SK-N-SH treated with all-trans-retinoic acid at 6 μM for 48 hours (cell line): ENCODE measurements at regions not wholly inside any gene's neighbourhood (a gene's known extent, or its start where the extent isn't known, plus 50 kb on each side); places are given as distances from the start of the nearest gene placed in this dataset.
A peak's percentile ranks its signal among the peaks of the same experiment; 100 is the strongest.

Source experiments
- ATAC-seq: fragments of 200-7000 bp; cut with Tn5 transposase; 3 replicates; pipeline ENCODE4 v1.9.1; 2020; ENCODE audit warnings: mild to moderate bottlenecking, moderate library complexity
- CREB5 ChIP-seq: fragments of 250-450 bp; sonication (Bioruptor Pico); IDR thresholded peaks from 2 replicates; pipeline ENCODE4 v1.5.1; 2020; ENCODE audit warnings: low read depth, mild to moderate bottlenecking, moderate library complexity
- CSDC2 ChIP-seq: fragments of 250-450 bp; sonication (Bioruptor Pico); IDR thresholded peaks from 2 replicates; pipeline ENCODE4 v1.5.0; 2020; ENCODE audit warnings: mild to moderate bottlenecking, moderate library complexity
- ESRRG ChIP-seq: fragments of 250-450 bp; sonication (Bioruptor Pico); IDR thresholded peaks from 2 replicates; pipeline ENCODE4 v1.6.1; 2021; ENCODE audit warnings: mild to moderate bottlenecking
- OSR1 ChIP-seq: fragments of 250-450 bp; sonication (Bioruptor Pico); IDR thresholded peaks from 2 replicates; pipeline ENCODE4 v1.8.0; 2022; ENCODE audit warnings: moderate library complexity, mild to moderate bottlenecking, inconsistent platforms
- PPARA ChIP-seq: fragments of 250-450 bp; sonication (Bioruptor Pico); IDR thresholded peaks from 2 replicates; pipeline ENCODE4 v1.5.0; 2020; ENCODE audit warnings: mild to moderate bottlenecking, borderline replicate concordance
- RARB ChIP-seq: fragments of 250-450 bp; sonication (Bioruptor Pico); IDR thresholded peaks from 2 replicates; pipeline ENCODE4 v1.8.0; 2021; ENCODE audit warnings: mild to moderate bottlenecking, moderate library complexity
- SNAI2 ChIP-seq: fragments of 250-450 bp; sonication (Bioruptor Pico); IDR thresholded peaks from 2 replicates; pipeline ENCODE4 v1.5.0; 2020; ENCODE audit warnings: mild to moderate bottlenecking, moderate library complexity
- TCF4 ChIP-seq: fragments of 250-450 bp; sonication (Bioruptor Pico); IDR thresholded peaks from 2 replicates; pipeline ENCODE4 v1.8.0; 2021; ENCODE audit warnings: mild to moderate bottlenecking, moderate library complexity, borderline replicate concordance
- TOX ChIP-seq: fragments of 250-450 bp; sonication (Bioruptor Pico); IDR thresholded peaks from 2 replicates; pipeline ENCODE4 v1.8.0; 2021; ENCODE audit warnings: mild to moderate bottlenecking, moderate library complexity, borderline replicate concordance
- ZC3H10 ChIP-seq: fragments of 250-450 bp; sonication (Bioruptor Pico); IDR thresholded peaks from 2 replicates; pipeline ENCODE4 v1.5.1; 2021; ENCODE audit warnings: mild to moderate bottlenecking, moderate library complexity
- ZFP3 ChIP-seq: fragments of 250-450 bp; sonication (Bioruptor Pico); IDR thresholded peaks from 2 replicates; pipeline ENCODE4 v1.5.0; 2020; ENCODE audit warnings: mild to moderate bottlenecking, moderate library complexity
- ZFP30 ChIP-seq: fragments of 450-650 bp; formaldehyde crosslinking; IDR thresholded peaks from 2 replicates; pipeline ENCODE4 v1.5.0; 2022; ENCODE audit warnings: mild to moderate bottlenecking, moderate library complexity
- ZNF565 ChIP-seq: fragments of 450-650 bp; formaldehyde crosslinking; conservative IDR thresholded peaks from 2 replicates; pipeline ENCODE4 v1.5.0; 2020; ENCODE audit warnings: low read depth, mild to moderate bottlenecking, moderate library complexity
- ZNF70 ChIP-seq: fragments of 450-650 bp; formaldehyde crosslinking; IDR thresholded peaks from 2 replicates; pipeline ENCODE4 v1.5.0; 2020; ENCODE audit warnings: mild to moderate bottlenecking, moderate library complexity
- ZNF8 ChIP-seq: fragments of 450-650 bp; formaldehyde crosslinking; IDR thresholded peaks from 2 replicates; pipeline ENCODE4 v1.5.0; 2020; ENCODE audit warnings: mild to moderate bottlenecking, moderate library complexity
- TF ChIP-seq, protein P1 (sequence below): fragments of 250-450 bp; sonication (Bioruptor Pico); IDR thresholded peaks from 2 replicates; pipeline ENCODE4 v1.8.0; 2020; ENCODE audit warnings: mild to moderate bottlenecking, moderate library complexity, borderline replicate concordance
- TF ChIP-seq, protein P2 (sequence below): fragments of 250-450 bp; sonication (Bioruptor Pico); IDR thresholded peaks from 2 replicates; pipeline ENCODE4 v1.5.0; 2020; ENCODE audit warnings: mild to moderate bottlenecking, moderate library complexity
- TF ChIP-seq, protein P3 (sequence below): fragments of 250-450 bp; sonication (Bioruptor Pico); IDR thresholded peaks from 2 replicates; pipeline ENCODE4 v1.8.0; 2021; ENCODE audit warnings: low read depth, mild to moderate bottlenecking, moderate library complexity, borderline replicate concordance

DNA sequence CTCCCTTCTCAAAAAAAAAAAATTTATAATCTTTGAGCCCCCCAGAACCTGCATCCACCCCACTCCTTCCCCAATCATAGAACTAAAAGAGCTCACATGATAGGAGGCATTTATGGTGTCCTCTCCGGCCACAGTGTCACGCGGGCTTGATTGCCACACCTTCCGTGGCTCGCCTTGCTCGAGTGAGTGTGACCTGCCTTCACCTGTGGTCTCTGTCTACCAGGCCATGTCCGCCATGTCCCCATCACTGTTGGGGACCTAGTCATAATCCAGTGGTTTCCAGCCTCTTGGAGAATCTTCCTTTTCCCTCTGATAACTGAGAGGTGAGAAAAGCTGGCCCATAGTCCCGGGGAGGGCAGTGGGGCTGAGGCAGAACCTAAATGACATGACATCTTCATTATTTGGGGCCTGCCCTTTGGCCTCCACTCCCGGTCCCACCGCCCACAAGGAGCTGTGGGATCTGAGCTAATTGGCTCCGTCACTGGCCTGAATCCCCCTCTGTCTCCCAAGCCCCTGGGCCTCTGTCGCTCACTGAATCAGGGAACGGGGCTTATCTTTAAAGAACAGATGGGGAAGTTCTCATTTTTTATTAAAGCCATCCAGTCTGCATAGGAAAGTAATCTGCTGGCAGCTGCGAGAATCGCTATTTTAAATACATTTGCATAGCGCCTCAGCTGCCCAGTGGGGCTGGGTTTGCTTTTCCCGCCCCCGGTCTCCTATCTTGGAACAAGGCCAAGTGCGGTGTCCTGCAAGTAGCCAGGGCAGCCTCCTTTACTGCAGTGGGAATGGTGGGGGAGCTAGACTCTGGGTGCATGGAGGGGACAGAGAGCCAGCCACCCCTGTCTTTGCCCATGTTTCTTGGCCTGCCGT lies 197.6 kb upstream of the PMEPA1 start:
- no peak for ATAC-seq
- TF ChIP-seq TCF4 (CRISPR knock-in tag) (peak; percentile 47; the same call in 1 of the 2 replicates), RARB (CRISPR knock-in tag) (no peak)
- TF ChIP-seq, all 23 proteins: peak for 1

DNA sequence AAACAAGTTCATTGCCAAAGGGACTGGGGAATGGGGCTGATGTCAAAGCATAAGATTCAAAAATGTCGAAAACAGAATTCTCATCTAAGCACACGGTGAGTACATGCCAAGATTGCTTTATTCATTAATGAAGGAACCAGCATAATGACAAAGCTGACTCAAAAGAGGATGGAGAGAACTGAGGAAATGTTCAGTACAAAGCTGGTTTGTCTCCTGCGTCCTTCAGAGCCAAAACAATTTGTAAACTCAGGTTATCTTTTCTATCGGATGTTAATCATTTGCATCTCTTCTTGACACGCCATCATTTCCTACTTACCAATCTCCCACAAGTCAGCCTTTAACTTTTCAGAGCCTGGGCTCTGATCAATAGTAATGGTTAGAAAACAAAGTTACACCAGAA lies 195.6 kb upstream of the PMEPA1 start:
- no peak for TF ChIP-seq RARB (CRISPR knock-in tag)
- no peak for TF ChIP-seq PPARA
- TF ChIP-seq ZC3H10, result no peak
- no peak for TF ChIP-seq ZFP30
- TF ChIP-seq, protein P1, sequence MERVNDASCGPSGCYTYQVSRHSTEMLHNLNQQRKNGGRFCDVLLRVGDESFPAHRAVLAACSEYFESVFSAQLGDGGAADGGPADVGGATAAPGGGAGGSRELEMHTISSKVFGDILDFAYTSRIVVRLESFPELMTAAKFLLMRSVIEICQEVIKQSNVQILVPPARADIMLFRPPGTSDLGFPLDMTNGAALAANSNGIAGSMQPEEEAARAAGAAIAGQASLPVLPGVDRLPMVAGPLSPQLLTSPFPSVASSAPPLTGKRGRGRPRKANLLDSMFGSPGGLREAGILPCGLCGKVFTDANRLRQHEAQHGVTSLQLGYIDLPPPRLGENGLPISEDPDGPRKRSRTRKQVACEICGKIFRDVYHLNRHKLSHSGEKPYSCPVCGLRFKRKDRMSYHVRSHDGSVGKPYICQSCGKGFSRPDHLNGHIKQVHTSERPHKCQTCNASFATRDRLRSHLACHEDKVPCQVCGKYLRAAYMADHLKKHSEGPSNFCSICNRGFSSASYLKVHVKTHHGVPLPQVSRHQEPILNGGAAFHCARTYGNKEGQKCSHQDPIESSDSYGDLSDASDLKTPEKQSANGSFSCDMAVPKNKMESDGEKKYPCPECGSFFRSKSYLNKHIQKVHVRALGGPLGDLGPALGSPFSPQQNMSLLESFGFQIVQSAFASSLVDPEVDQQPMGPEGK, result no peak
- no peak for TF ChIP-seq ZNF8 (CRISPR knock-in tag)
- TF ChIP-seq, protein P2, sequence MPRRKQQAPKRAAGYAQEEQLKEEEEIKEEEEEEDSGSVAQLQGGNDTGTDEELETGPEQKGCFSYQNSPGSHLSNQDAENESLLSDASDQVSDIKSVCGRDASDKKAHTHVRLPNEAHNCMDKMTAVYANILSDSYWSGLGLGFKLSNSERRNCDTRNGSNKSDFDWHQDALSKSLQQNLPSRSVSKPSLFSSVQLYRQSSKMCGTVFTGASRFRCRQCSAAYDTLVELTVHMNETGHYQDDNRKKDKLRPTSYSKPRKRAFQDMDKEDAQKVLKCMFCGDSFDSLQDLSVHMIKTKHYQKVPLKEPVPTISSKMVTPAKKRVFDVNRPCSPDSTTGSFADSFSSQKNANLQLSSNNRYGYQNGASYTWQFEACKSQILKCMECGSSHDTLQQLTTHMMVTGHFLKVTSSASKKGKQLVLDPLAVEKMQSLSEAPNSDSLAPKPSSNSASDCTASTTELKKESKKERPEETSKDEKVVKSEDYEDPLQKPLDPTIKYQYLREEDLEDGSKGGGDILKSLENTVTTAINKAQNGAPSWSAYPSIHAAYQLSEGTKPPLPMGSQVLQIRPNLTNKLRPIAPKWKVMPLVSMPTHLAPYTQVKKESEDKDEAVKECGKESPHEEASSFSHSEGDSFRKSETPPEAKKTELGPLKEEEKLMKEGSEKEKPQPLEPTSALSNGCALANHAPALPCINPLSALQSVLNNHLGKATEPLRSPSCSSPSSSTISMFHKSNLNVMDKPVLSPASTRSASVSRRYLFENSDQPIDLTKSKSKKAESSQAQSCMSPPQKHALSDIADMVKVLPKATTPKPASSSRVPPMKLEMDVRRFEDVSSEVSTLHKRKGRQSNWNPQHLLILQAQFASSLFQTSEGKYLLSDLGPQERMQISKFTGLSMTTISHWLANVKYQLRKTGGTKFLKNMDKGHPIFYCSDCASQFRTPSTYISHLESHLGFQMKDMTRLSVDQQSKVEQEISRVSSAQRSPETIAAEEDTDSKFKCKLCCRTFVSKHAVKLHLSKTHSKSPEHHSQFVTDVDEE (CRISPR knock-in tag), result no peak
- TF ChIP-seq ZNF70 (CRISPR knock-in tag), result no peak
- no peak for ATAC-seq

DNA sequence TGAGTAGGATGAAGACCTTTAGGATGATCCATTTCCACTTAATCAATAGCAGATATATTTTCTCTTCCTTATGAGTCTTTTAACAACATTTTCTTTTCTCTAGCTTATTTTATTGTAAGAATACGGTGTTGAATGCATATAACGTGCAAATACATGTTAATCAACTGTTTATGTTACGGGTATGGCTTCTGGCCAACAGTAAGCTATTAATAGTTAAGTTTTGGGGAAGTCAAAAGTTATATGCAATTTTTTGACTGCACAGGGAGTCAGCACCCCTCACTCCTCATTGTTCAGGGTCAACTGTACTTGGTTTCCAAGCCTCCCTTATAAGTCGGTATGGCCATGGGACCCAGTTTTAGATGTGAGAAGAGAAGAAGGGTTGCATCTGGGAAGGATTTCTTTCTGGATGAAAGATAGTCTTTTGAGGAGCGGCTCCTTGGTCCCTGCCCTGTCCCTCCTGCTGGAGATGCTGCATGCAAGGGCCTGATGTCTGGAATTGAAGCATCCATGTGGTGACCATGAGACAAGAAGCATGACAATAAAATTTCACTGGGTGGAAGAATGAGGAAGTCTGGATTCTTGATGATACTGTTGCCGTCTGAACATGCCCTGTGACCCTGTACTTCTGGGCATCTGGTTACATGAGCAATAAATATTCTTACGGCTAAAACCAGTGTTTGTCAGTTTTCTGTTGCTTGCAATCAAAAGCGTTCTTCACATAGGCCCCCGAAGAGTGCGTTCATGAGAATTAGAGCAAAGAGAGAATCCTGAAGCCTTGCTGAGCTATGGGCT lies 194.7 kb upstream of the PMEPA1 start:
- ATAC-seq, result no peak
- TF ChIP-seq ZNF70 (CRISPR knock-in tag) (no peak), ZFP3 (CRISPR knock-in tag) (no peak), ZNF8 (CRISPR knock-in tag) (no peak), TCF4 (CRISPR knock-in tag) (no peak), PPARA (no peak), CREB5 (CRISPR knock-in tag) (no peak), OSR1 (CRISPR knock-in tag) (no peak), ESRRG (no peak), TOX (CRISPR knock-in tag) (no peak), ZC3H10 (no peak), ZNF565 (no peak), RARB (CRISPR knock-in tag) (no peak)

- ATAC-seq, result peak; percentile 93
- TF ChIP-seq CSDC2 (CRISPR knock-in tag) (no peak), ZFP3 (CRISPR knock-in tag) (no peak), RARB (CRISPR knock-in tag) (no peak), ESRRG (no peak), TOX (CRISPR knock-in tag) (no peak), ZC3H10 (no peak), ZNF565 (no peak), SNAI2 (no peak)
- TF ChIP-seq, protein P2 (CRISPR knock-in tag), result no peak
- TF ChIP-seq, protein P1, result no peak
- TF ChIP-seq, protein P3, sequence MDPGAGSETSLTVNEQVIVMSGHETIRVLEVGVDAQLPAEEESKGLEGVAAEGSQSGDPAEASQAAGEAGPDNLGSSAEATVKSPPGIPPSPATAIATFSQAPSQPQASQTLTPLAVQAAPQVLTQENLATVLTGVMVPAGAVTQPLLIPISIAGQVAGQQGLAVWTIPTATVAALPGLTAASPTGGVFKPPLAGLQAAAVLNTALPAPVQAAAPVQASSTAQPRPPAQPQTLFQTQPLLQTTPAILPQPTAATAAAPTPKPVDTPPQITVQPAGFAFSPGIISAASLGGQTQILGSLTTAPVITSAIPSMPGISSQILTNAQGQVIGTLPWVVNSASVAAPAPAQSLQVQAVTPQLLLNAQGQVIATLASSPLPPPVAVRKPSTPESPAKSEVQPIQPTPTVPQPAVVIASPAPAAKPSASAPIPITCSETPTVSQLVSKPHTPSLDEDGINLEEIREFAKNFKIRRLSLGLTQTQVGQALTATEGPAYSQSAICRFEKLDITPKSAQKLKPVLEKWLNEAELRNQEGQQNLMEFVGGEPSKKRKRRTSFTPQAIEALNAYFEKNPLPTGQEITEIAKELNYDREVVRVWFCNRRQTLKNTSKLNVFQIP (CRISPR knock-in tag), result no peak
Observed at GRCh38 chr20:57902473-57902872, 192.7 kb upstream of the PMEPA1 start.
